Adrenal gland (tissue), 5 donors: ENCODE measurements at regions not wholly inside any gene's neighbourhood (a gene's known extent, or its start where the extent isn't known, plus 50 kb on each side); places are given as distances from the start of the nearest gene placed in this dataset.
"Not testable (repeated sequence)": the region's sequence is repeated elsewhere in the genome, so short reads cannot be mapped to it uniquely, and the experiment has no call there.

ENCODE experiments used
- CTCF ChIP-seq, 6 experiments: fragments of 450-650 bp in 4 of 6; fragments of 200-600 bp in 2 of 6; sonication (generic) in 1 of 6; IDR thresholded peaks; 1 replicate in 5 of 6; 2 replicates in 1 of 6; pipeline versions ENCODE4 v1.5.1 to v1.8.0; 2016 to 2021; ENCODE audit warnings: antibody characterized with exemption in 6 of 6, mild to moderate bottlenecking in 2 of 6, moderate library complexity in 1 of 6
- POLR2A ChIP-seq, 2 donors: fragments of 450-650 bp; IDR thresholded peaks; one replicate each; pipeline ENCODE4 v1.6.1; 2017; ENCODE audit warnings: antibody characterized with exemption in 2 of 2, mild to moderate bottlenecking in 2 of 2, moderate library complexity in 1 of 2
- donor health status: DM: no; HTN: no; CAD: no.

GRCh38 chr6:145098127-145098526 lies 637.2 kb downstream of the EPM2A start:
- not testable (repeated sequence) for TF ChIP-seq CTCF, POLR2A (IDR thresholded peaks at IDR 0.05)
